GM19467 (cell line): ENCODE measurements at regions not wholly inside any gene's neighbourhood (a gene's known extent, or its start where the extent isn't known, plus 50 kb on each side); places are given as distances from the start of the nearest gene placed in this dataset.

Experiments used
- ATAC-seq: cut with Tn5 transposase; IDR thresholded peaks from one replicate; pipeline ENCODE4 v1.9.1; 2021; ENCODE audit warnings: mild to moderate bottlenecking, moderate library complexity; ENCODE audit not compliant: unreplicated experiment

GRCh38 chr3:160163229-160163878, 61.9 kb upstream of the C3orf80 start:
- ATAC-seq: no peak

GRCh38 chr3:160168246-160168645, 57.0 kb upstream of the C3orf80 start:
- ATAC-seq: no peak

GRCh38 chr3:160169139-160169976, 55.9 kb upstream of the C3orf80 start:
- no peak for ATAC-seq

GRCh38 chr3:160170409-160171370, 54.5 kb upstream of the C3orf80 start:
- peak; percentile 61 for ATAC-seq

- ATAC-seq: no peak
These were observed 53.4 kb upstream of the C3orf80 start for GRCh38 chr3:160171813-160172212.

- ATAC-seq: no peak
These were observed 50.6 kb upstream of the C3orf80 start for GRCh38 chr3:160174621-160175020.
